ENCODE measurements at regions not wholly inside any gene's neighbourhood (a gene's known extent, or its start where the extent isn't known, plus 50 kb on each side); places are given as distances from the start of the nearest gene placed in this dataset.
"Not testable (repeated sequence)": the region's sequence is repeated elsewhere in the genome, so short reads cannot be mapped to it uniquely, and the experiment has no call there.

GRCh38 chr12:91672130-91672529 is 473.5 kb downstream of the BTG1 start:
- no peak for DNase-seq (ENCODE audit: low read depth in 2 of 2)

- DNase-seq (ENCODE audit: low read depth in 2 of 2) = no peak
Measured at GRCh38 chr12:91667694-91668093, 478.0 kb downstream of the BTG1 start.

- DNase-seq (ENCODE audit: low read depth in 2 of 2) = no peak
Measured at GRCh38 chr12:91663744-91664143, 481.1 kb upstream of the DCN start.

GRCh38 chr12:91663310-91663709 is 480.7 kb upstream of the DCN start:
- DNase-seq (ENCODE audit: low read depth in 2 of 2) = no peak

DNA sequence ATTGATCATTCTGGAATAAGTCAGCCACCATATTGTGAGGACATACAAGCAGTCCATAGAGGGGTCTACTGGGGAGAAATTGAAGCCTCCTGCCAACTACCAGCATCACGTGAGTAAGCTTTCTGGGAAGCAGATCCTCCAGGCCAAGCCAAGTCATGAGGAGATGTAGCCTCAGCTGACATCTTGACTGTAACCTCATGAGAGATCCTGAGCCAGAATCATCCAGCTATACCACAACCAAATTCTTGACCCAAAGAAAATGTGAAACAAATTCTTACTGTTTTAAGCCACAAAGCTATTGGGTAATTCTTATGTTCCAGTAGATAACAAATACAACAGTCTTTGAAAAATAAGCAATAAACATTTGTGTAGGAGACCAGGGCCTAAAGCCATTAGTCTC is 479.4 kb upstream of the DCN start:
- DNase-seq (ENCODE audit: low read depth in 2 of 2) = no peak

GRCh38 chr12:91657032-91657431 is 474.4 kb upstream of the DCN start:
- DNase-seq (ENCODE audit: low read depth in 2 of 2) = no peak

DNA sequence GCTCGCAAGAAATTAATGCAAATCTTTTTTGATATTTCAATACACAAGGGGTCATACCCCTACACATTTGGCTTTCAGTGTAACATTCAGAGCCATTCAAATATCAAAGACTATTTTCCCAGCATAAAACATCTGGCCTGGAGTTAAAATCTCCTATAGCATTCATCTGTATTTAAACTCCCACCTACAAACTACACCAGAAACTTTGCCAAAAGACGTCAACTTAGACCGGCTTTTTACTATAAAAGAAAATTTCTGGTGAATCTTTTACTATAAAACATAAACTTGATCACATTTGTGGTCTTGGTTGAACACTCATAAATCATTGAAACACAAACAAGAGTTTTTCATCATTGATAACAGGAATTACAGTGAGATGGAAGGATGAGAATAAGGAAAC is 473.3 kb upstream of the DCN start:
- DNase-seq (ENCODE audit: low read depth in 2 of 2) = no peak

DNA sequence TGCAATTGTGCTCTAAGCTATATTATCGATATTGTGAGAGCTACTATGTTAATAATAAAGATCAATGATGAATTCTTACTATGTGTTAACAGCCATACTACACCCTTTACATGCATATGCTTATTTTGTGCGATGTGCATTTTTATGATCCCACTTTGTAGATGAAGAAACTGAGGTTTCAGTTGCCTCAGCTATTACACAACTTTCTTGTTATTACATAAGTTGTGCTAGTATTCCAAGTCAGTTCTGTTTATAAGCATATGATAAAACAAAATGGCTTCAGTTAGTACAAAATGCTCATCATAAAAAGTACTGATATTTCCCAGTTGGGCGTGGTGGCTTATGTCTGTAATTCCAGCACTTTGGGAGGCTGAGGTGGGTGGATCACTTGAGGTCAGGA is 471.5 kb upstream of the DCN start:
- DNase-seq (ENCODE audit: low read depth in 2 of 2) = no peak

GRCh38 chr12:91651728-91652127 is 469.1 kb upstream of the DCN start:
- no peak for DNase-seq (ENCODE audit: low read depth in 2 of 2)

DNA sequence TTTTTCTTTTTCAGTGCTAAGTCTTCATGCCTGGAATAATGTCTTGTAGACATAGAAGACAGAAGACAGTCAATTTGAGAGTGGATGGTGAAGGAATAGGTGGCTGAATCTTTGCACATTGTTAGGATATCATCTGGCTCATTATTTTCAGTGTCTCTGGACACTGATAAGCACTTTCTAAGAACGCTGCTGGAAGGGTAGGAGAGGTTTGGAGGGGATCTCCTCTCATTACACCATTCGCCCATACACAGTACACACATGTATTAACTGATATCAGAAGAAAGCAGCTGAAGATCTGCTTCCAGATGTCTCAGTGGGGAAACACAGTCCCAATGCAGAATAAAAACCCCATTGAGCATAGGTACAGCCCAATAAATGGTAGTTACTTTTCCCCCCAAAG is 461.1 kb upstream of the DCN start:
- no peak for DNase-seq (ENCODE audit: low read depth in 2 of 2)

- DNase-seq (ENCODE audit: low read depth in 2 of 2) = no peak
Measured at GRCh38 chr12:91640021-91640420, 457.4 kb upstream of the DCN start.

DNA sequence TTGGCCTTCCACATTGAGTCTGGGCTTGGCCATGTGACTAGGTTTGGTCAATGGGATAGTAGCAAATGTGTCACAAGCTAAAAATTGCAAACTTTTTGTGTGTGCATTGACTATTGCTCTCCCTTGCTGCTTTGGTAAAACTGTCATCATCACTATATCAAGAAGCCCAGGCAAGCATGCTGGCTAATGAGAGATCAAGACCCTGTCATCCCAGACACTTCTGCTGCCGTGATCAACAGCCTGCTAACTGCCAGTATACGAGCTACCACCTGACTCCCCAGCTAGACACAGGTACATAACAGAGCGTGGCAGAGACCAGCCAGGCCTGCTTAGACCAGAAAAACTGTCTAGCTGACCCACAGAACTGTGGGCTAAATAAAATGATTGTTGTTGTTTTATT is 456.7 kb upstream of the DCN start:
- DNase-seq (ENCODE audit: low read depth in 2 of 2) = no peak

DNA sequence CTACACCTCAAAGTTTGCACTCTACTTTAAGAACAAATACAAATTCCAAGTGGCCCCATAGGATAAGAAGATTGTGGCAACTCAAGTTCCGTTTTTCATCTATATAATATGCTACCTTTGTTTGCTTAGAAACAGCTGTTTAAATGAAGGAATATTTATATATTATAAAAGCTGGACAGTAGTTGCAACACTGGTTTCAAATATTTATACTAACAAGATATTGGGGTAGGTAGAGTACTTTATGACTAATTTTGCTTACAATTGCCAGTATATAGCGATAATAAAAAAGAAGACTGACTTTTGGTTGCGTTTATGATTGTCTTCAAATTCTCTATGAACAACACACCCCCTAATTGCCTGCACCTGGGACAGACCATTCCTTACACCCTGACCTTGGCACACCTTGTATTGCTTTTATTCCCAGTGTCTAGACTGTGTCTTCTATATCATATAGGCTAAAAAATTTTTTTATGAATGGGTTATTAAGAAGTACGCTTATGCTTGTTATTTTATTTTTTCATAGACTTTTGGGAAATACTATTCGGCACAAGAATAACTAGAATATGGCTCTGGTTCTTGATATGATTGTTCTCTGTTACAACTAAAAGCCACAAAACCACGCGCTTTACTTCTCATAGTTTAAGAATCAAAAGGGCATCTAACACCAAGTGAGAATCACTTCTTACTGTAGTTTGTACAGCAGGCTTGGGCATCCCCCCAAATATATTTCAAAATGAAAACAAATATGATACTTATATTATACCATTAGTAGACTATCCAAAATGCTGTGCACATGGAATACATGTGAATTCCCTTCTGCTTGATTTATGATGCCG is 455.4 kb upstream of the DCN start:
- no peak for DNase-seq (ENCODE audit: low read depth in 2 of 2)

- DNase-seq (ENCODE audit: low read depth in 2 of 2) = no peak
Measured at GRCh38 chr12:91636721-91637120, 454.1 kb upstream of the DCN start.

DNA sequence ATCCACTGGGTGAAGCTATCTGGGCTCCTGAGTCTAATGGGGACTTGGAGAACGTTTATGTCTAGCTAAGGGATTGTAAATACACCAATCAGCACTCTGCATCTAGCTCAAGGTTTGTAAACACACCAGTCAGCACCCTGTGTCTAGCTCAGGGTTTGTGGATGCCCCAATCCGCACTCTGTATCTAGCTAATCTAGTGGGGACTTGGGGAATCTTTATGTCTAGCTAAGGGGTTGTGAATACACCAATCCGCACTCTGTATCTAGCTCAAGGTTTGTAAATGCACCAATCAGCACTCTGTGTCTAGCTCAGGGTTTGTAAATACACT is 451.7 kb upstream of the DCN start:
- DNase-seq (ENCODE audit: low read depth in 2 of 2) = not testable (repeated sequence)

- no peak for DNase-seq (ENCODE audit: low read depth in 2 of 2)
Measured at GRCh38 chr12:91633734-91634357, 451.2 kb upstream of the DCN start.

GRCh38 chr12:91633206-91633605 is 450.6 kb upstream of the DCN start:
- DNase-seq (ENCODE audit: low read depth in 2 of 2) = no peak

- DNase-seq (ENCODE audit: low read depth in 2 of 2) = no peak
Measured at GRCh38 chr12:91632042-91632786, 449.6 kb upstream of the DCN start.

DNA sequence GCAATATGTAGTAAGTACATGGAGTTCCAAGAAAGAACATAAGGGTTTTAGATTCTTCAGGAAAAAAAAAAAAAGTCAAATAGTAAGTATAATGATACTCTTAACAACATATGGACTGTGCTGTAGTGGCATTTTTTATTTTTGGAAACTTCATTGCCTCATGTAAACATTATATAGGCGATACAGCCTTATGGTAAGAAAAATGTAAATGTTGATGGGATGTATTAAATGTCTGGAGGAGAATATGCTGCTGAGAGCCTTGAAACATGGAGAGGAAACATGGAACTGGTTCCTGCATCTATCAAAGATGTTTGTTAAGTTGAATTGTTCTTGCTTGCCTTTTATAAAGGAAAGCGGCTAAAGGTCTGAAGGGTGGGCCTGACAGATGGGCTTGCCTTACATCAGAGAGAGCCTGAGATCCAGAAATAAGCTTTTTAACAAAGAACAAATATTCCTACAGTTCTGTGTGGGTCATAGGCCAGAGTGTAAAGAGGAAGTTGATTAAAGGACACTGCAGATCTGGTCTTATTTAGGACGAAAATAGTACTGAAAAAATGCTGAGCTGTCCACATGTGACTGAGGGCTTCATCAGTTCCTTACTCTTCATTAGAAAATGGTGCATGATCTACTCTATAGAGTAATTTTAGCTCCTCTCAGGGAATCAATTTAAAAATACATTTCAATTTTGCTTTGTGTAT is 448.1 kb upstream of the DCN start:
- DNase-seq (ENCODE audit: low read depth in 2 of 2) = no peak

DNA sequence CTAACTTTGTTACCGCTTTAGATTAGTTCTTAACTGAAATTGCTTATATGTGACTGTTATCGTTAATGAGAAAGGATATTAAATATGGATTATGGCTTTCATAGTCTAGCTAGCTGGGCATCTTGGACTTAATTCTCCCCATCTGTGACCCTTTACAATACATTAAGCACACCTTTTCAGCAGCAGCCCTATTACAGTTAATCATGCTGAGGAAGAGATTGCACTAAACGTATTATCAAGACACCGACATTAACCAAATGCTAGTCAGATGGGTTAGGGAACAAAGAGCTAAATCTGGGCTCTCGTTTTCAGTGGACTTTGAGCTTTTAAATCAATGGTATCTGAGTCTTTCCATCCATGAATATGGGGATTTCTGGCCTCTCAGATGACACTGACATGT is 447.5 kb upstream of the DCN start:
- no peak for DNase-seq (ENCODE audit: low read depth in 2 of 2)

DNA sequence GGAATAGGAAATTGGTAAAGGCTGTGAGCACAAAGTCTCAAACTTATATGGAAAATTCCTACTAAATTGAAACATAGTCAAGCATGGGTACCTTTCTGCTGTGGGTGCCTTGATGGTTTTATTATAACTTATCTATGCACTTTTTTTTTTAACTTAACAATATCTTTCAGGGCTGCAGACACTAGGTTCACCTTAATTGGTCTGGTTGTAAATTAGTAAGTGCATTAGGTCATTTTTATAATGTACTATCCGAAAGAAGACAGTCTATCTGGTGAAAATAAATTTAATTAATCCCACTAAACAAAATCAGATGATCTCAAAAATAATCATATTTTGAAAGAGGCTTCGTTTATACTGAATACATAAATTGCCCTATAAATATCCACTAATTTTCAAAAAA is 446.8 kb upstream of the DCN start:
- no peak for DNase-seq (ENCODE audit: low read depth in 2 of 2)

DNA sequence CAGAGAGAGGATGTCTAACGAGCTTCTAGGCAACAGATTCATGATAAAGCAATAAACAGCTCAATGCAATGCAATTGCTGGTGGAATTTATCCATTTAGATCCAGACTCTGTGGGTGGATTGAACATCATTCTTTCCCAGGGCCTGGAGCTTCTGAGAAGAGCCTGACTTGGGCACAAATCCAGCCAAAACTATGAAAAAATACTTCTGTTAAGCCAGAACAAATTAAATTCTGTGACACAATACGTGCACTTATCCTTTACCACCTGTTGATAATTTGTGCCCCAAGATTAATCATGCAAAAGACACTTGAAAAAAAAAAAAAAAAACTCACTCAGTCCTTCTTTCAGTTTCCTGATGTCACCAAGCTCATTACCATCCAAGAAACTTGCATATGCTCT is 446.0 kb upstream of the DCN start:
- no peak for DNase-seq (ENCODE audit: low read depth in 2 of 2)

Data from stimulated activated CD4-positive, alpha-beta T cell treated with anti-CD3 and anti-CD28 coated beads, Interleukin-1b, Interleukin-23, amount 100 ng/mL, for 4 hours (primary cell).